Hepatocyte (in vitro differentiated cells): ENCODE measurements at regions not wholly inside any gene's neighbourhood (a gene's known extent, or its start where the extent isn't known, plus 50 kb on each side); places are given as distances from the start of the nearest gene placed in this dataset.
A peak's percentile ranks its signal among the peaks of the same experiment; 100 is the strongest.

Experiments
- DNase-seq: peaks from one replicate; pipeline ENCODE4 v3.0.0-alpha.2; 2016; ENCODE audit warnings: low spot score
- H2AFZ ChIP-seq: fragments of 200-600 bp; sonication (generic); 2 replicates; pipeline ENCODE4 v1.6.0; 2016; ENCODE audit warnings: antibody characterized with exemption, mild to moderate bottlenecking
- H3K27ac ChIP-seq: fragments of 200-600 bp; sonication (generic); 2 replicates; pipeline ENCODE4 v1.5.1; 2016; ENCODE audit warnings: mild to moderate bottlenecking
- H3K27me3 ChIP-seq: fragments of 200-600 bp; sonication (generic); 2 replicates; pipeline ENCODE4 v1.6.1; 2016
- H3K36me3 ChIP-seq: fragments of 200-600 bp; sonication (generic); replicated peaks from 2 replicates; pipeline ENCODE4 v1.5.1; 2016; ENCODE audit warnings: low read depth; ENCODE audit not compliant: insufficient read depth
- H3K4me1 ChIP-seq: fragments of 200-600 bp; sonication (generic); 2 replicates; pipeline ENCODE4 v1.5.1; 2016; ENCODE audit warnings: mild to moderate bottlenecking, moderate library complexity; ENCODE audit not compliant: insufficient read depth
- H3K4me2 ChIP-seq: fragments of 200-600 bp; sonication (generic); 2 replicates; pipeline ENCODE4 v1.6.0; 2016
- H3K4me3 ChIP-seq: fragments of 200-600 bp; sonication (generic); 2 replicates; pipeline ENCODE4 v1.5.1; 2016; ENCODE audit warnings: mild to moderate bottlenecking
- H3K79me2 ChIP-seq: fragments of 200-600 bp; sonication (generic); 2 replicates; pipeline ENCODE4 v1.6.0; 2017; ENCODE audit warnings: mild to moderate bottlenecking
- H3K9me2 ChIP-seq: fragments of 200-600 bp; sonication (generic); replicated peaks from 2 replicates; pipeline ENCODE4 v1.6.0; 2017; ENCODE audit warnings: mild to moderate bottlenecking; ENCODE audit not compliant: insufficient read depth
- H3K9me3 ChIP-seq: fragments of 200-600 bp; sonication (generic); 2 replicates; pipeline ENCODE4 v1.5.1; 2016; ENCODE audit warnings: low read depth, mild to moderate bottlenecking
- H4K20me1 ChIP-seq: fragments of 200-600 bp; sonication (generic); 2 replicates; pipeline ENCODE4 v1.6.0; 2016; ENCODE audit warnings: mild to moderate bottlenecking; ENCODE audit not compliant: insufficient read depth, poor library complexity, severe bottlenecking
- CTCF ChIP-seq: fragments of 200-600 bp; sonication (generic); IDR thresholded peaks from 2 replicates; pipeline ENCODE4 v1.5.1; 2016; ENCODE audit warnings: antibody characterized with exemption, mild to moderate bottlenecking; ENCODE audit not compliant: poor library complexity
- EZH2 ChIP-seq: fragments of 200-600 bp; sonication (generic); IDR thresholded peaks from 2 replicates; pipeline ENCODE4 v1.6.1; 2016; ENCODE audit warnings: antibody characterized with exemption, mild to moderate bottlenecking, borderline replicate concordance
- EZH2phosphoT487 ChIP-seq: fragments of 200-600 bp; sonication (generic); IDR thresholded peaks from one replicate; pipeline ENCODE4 v1.6.1; 2018; ENCODE audit warnings: antibody characterized with exemption, mild to moderate bottlenecking, low read depth, moderate library complexity; ENCODE audit not compliant: unreplicated experiment, severe bottlenecking
- WGBS: methylation state at CpG from one replicate; pipeline ENCODE4 v1.1.6; 2016; ENCODE audit warnings: low lambda C conversion rate; ENCODE audit errors: missing lambda C conversion rate; 5-methylcytosine and 5-hydroxymethylcytosine counted together

GRCh38 chr3:20773320-20773984, 587.4 kb upstream of the SGO1 start:
- TF ChIP-seq CTCF (no peak), EZH2 (no peak), EZH2phosphoT487 (no peak)
- Histone ChIP-seq H2AFZ (no peak overlapping the region), H3K27me3 (no peaks in the 10 kb centered on the region), H3K4me1 (no peaks in the 10 kb centered on the region), H3K9me2 (no peaks in the 10 kb centered on the region), H3K27ac (peak overlapping the region; percentile 37), H3K79me2 (no peaks in the 10 kb centered on the region), H3K36me3 (no peaks in the 10 kb centered on the region), H3K4me2 (no peak overlapping the region), H3K9me3 (no peaks in the 10 kb centered on the region), H3K4me3 (no peak overlapping the region), H4K20me1 (no peaks in the 10 kb centered on the region)
- DNase-seq = no peak
- 67% methylated on average over 5 of the region's 5 CpGs for WGBS

DNA sequence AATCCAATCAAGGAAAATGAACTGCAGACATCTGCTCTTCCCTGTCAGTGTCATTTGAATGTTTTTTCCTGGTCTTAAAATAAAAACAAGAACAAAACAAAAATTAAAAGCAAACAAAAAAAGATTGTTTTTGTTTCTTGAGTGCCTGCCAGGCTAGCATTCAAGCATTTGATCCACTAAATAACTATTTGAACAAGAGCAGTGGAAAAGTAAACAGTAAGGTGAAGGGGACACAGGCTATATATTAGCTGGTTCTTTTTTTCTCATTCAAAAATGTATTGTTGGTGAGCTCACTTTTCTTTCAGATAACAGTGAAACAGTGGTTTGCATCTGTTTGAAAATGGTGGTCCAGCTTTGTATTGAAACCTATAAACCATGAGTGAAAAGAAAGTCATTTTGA, 586.9 kb upstream of the SGO1 start:
- Histone ChIP-seq H4K20me1 (no peaks in the 10 kb centered on the region), H2AFZ (no peak overlapping the region), H3K9me3 (no peaks in the 10 kb centered on the region), H3K36me3 (no peaks in the 10 kb centered on the region), H3K79me2 (no peaks in the 10 kb centered on the region), H3K4me3 (no peak overlapping the region), H3K9me2 (no peaks in the 10 kb centered on the region), H3K4me1 (no peaks in the 10 kb centered on the region), H3K4me2 (no peak overlapping the region), H3K27me3 (no peaks in the 10 kb centered on the region), H3K27ac (peak overlapping the region; percentile 37)
- TF ChIP-seq EZH2phosphoT487 = no peak
- no peak for TF ChIP-seq EZH2
- TF ChIP-seq CTCF = no peak
- DNase-seq = no peak

GRCh38 chr3:20769430-20769829, 583.4 kb upstream of the SGO1 start:
- WGBS = 34% methylated on average over 4 of the region's 4 CpGs
- no peak overlapping the region for H2AFZ ChIP-seq
- no peaks in the 10 kb centered on the region for H3K27me3 ChIP-seq
- no peaks in the 10 kb centered on the region for H3K36me3 ChIP-seq
- no peak overlapping the region for H3K27ac ChIP-seq
- no peak for DNase-seq
- H3K9me3 ChIP-seq = no peaks in the 10 kb centered on the region
- H3K4me3 ChIP-seq = no peak overlapping the region
- no peaks in the 10 kb centered on the region for H3K79me2 ChIP-seq
- TF ChIP-seq EZH2phosphoT487 = no peak
- TF ChIP-seq EZH2 = no peak
- no peak for TF ChIP-seq CTCF
- no peak overlapping the region for H3K4me2 ChIP-seq
- H3K4me1 ChIP-seq = no peaks in the 10 kb centered on the region
- H3K9me2 ChIP-seq = no peaks in the 10 kb centered on the region
- H4K20me1 ChIP-seq = no peaks in the 10 kb centered on the region

DNA sequence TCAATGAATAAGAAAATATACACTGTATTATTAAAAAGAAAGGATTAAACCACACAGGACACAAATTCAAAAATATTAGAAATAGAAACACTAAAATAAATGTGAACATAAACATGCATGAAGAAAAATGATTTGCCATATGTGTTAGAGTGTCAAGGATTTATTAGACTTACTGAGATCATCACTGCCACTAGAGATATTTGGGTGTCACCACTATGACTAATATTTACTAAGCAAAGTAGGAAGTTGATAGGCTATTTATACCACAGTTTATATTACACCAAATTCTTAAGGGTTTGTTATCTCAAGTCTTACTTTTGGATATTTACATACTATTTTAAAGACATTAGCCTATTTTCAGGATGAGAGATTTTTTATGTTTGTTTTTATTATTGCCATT, 575.0 kb upstream of the SGO1 start:
- no peaks in the 10 kb centered on the region for H4K20me1 ChIP-seq
- no peaks in the 10 kb centered on the region for H3K4me1 ChIP-seq
- H2AFZ ChIP-seq = no peak overlapping the region
- H3K4me2 ChIP-seq = no peak overlapping the region
- no peaks in the 10 kb centered on the region for H3K79me2 ChIP-seq
- H3K9me2 ChIP-seq = no peaks in the 10 kb centered on the region
- DNase-seq = no peak
- H3K4me3 ChIP-seq = no peak overlapping the region
- no peaks in the 10 kb centered on the region for H3K27me3 ChIP-seq
- no peaks in the 10 kb centered on the region for H3K36me3 ChIP-seq
- TF ChIP-seq CTCF (no peak), EZH2phosphoT487 (no peak), EZH2 (no peak)
- H3K27ac ChIP-seq = no peak overlapping the region
- H3K9me3 ChIP-seq = no peaks in the 10 kb centered on the region
